GM21515 (cell line): ENCODE measurements at regions not wholly inside any gene's neighbourhood (a gene's known extent, or its start where the extent isn't known, plus 50 kb on each side); places are given as distances from the start of the nearest gene placed in this dataset.

Experiments
- ATAC-seq: cut with Tn5 transposase; IDR thresholded peaks from one replicate; pipeline ENCODE4 v1.9.1; 2021; ENCODE audit not compliant: unreplicated experiment

- ATAC-seq, result no peak
Measured at GRCh38 chr1:239322369-239322768, 64.0 kb upstream of the CHRM3 start.

- no peak for ATAC-seq
Measured at GRCh38 chr1:239321877-239322276, 64.5 kb upstream of the CHRM3 start.

- ATAC-seq, result no peak
Measured at GRCh38 chr1:239317948-239318347, 68.4 kb upstream of the CHRM3 start.

- ATAC-seq, result no peak
Measured at GRCh38 chr1:239315631-239316217, 70.6 kb upstream of the CHRM3 start.

- no peak for ATAC-seq
Measured at GRCh38 chr1:239311331-239311730, 75.0 kb upstream of the CHRM3 start.

- no peak for ATAC-seq
Measured at GRCh38 chr1:239308701-239309333, 77.6 kb upstream of the CHRM3 start.

GRCh38 chr1:239307886-239308285 is 78.5 kb upstream of the CHRM3 start:
- ATAC-seq, result no peak

- no peak for ATAC-seq
Measured at GRCh38 chr1:239306426-239306825, 79.9 kb upstream of the CHRM3 start.

GRCh38 chr1:239303289-239303688 is 83.1 kb upstream of the CHRM3 start:
- ATAC-seq, result no peak

- no peak for ATAC-seq
Measured at GRCh38 chr1:239302696-239303095, 83.7 kb upstream of the CHRM3 start.

- no peak for ATAC-seq
Measured at GRCh38 chr1:239301251-239301650, 85.1 kb upstream of the CHRM3 start.

GRCh38 chr1:239297910-239298309 is 88.5 kb upstream of the CHRM3 start:
- no peak for ATAC-seq

GRCh38 chr1:239293350-239294110 is 92.8 kb upstream of the CHRM3 start:
- no peak for ATAC-seq

- ATAC-seq, result no peak
Measured at GRCh38 chr1:239288820-239289554, 97.4 kb upstream of the CHRM3 start.

GRCh38 chr1:239287296-239287695 is 99.1 kb upstream of the CHRM3 start:
- ATAC-seq, result no peak

GRCh38 chr1:239283216-239283615 is 103.2 kb upstream of the CHRM3 start:
- ATAC-seq, result no peak

GRCh38 chr1:239282411-239282810 is 104.0 kb upstream of the CHRM3 start:
- ATAC-seq, result no peak

GRCh38 chr1:239276051-239276450 is 110.3 kb upstream of the CHRM3 start:
- ATAC-seq, result no peak

GRCh38 chr1:239274242-239274830 is 112.0 kb upstream of the CHRM3 start:
- ATAC-seq, result no peak

GRCh38 chr1:239270509-239270908 is 115.9 kb upstream of the CHRM3 start:
- no peak for ATAC-seq

GRCh38 chr1:239269706-239270105 is 116.7 kb upstream of the CHRM3 start:
- no peak for ATAC-seq
